GM10248 (cell line): ENCODE measurements at regions not wholly inside any gene's neighbourhood (a gene's known extent, or its start where the extent isn't known, plus 50 kb on each side); places are given as distances from the start of the nearest gene placed in this dataset.

ENCODE experiments used
- CTCF ChIA-PET: fragments of 300-600 bp; sonication (Branson Sonifier 250); formaldehyde crosslinking; extraction: SDS; loops from one replicate; lab custom pipeline; 2021; ENCODE audit warnings: antibody characterized with exemption; lab: Yijun Ruan, JAX
- POLR2A ChIA-PET: fragments of 350-650 bp; sonication (Branson Sonifier 250); formaldehyde crosslinking; extraction: SDS; loops from one replicate; lab custom pipeline; 2020; ENCODE audit warnings: antibody characterized with exemption; lab: Yijun Ruan, JAX
- DNase-seq: peaks from one replicate; pipeline ENCODE4 v3.0.0; 2012; ENCODE audit errors: extremely low spot score
- TF ChIP-seq, protein P1 (sequence below): IDR thresholded peaks from 2 replicates; pipeline ENCODE4 v1.5.1; 2012; ENCODE audit warnings: mild to moderate bottlenecking, low read depth; ENCODE audit errors: extremely low read depth, missing control alignments, control extremely low read depth

DNA sequence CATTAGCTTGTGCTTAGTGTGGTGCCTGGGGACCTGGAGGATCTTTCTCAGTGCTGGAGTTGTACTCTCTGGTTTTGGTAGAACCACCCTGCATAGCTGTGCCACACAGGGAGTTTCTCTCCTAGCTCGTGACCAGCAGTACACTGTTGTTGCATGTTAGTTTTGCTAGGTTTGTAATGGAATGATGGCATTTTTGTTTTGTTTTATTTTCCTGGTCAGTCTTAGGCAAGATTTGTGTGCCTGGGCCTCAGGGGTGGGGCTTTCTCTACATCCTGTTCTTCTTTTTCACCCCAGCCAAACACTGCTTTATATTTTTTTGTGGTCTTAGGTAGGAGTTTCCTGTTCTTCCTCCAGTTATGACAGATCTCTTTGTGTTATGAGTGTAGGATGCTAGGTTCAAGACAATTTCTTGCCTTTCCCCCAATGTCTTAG is 534.5 kb upstream of the KCNMB2 start:
- peak; percentile 16 for DNase-seq
- ChIA-PET POLR2A (no interaction called here), CTCF (no interaction called here)
- TF ChIP-seq, protein P1, sequence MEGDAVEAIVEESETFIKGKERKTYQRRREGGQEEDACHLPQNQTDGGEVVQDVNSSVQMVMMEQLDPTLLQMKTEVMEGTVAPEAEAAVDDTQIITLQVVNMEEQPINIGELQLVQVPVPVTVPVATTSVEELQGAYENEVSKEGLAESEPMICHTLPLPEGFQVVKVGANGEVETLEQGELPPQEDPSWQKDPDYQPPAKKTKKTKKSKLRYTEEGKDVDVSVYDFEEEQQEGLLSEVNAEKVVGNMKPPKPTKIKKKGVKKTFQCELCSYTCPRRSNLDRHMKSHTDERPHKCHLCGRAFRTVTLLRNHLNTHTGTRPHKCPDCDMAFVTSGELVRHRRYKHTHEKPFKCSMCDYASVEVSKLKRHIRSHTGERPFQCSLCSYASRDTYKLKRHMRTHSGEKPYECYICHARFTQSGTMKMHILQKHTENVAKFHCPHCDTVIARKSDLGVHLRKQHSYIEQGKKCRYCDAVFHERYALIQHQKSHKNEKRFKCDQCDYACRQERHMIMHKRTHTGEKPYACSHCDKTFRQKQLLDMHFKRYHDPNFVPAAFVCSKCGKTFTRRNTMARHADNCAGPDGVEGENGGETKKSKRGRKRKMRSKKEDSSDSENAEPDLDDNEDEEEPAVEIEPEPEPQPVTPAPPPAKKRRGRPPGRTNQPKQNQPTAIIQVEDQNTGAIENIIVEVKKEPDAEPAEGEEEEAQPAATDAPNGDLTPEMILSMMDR, result no peak

DNA sequence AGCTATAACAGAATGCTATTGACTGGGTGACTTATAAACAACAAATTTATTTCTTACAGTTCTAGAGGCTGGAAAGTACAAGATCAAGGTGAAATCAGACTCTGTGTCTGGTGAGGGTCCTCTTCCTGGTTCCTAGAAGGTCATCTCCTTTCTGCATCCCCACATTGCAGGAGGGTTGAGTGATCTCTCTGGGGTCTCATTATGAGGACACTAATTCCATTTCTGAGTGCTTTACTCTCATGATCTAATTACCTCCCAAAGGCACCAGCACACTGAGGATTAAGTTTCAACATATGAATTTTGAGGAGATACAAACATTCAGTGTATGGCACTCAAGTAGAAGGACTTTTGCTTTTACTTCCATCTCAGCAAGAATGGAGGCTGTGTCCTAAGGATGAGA is 534.1 kb upstream of the KCNMB2 start:
- no peak for DNase-seq
- CTCF ChIA-PET, result no interaction called here
- POLR2A ChIA-PET, result no interaction called here
- TF ChIP-seq, protein P1, result no peak

- TF ChIP-seq, protein P1, result no peak
- ChIA-PET CTCF (no interaction called here), POLR2A (no interaction called here)
- no peak for DNase-seq
Measured at GRCh38 chr3:178003756-178004155, 532.5 kb upstream of the KCNMB2 start.

DNA sequence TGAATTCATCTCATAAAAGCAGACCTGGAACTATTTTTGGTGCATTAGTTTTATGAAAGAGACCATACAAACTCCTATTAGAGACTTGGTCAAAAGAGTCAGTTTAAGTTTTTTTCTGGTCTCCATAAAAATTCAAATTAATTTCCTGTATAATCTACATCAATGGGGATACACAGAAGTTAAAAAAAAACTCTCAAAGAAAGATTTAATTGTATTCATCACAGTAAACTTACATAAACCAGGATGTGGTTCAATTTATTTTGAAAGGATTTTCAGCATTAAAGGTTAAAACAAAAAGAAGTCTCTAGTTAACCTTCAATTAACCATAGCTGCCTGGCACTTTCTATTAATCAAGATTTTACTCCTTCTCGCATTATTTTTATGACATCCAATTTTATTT is 530.3 kb upstream of the KCNMB2 start:
- TF ChIP-seq, protein P1, result no peak
- DNase-seq, result no peak
- ChIA-PET CTCF (interaction anchor here (1.7 kb wide), 1 partner anchor 11 kb away, joined by 5 read pairs; no protein-coding TSS in a partner anchor), POLR2A (no interaction called here)

- no peak for DNase-seq
- ChIA-PET CTCF (no interaction called here), POLR2A (no interaction called here)
- TF ChIP-seq, protein P1, result no peak
Measured at GRCh38 chr3:178010306-178010705, 525.9 kb upstream of the KCNMB2 start.

GRCh38 chr3:178019645-178020044 is 516.6 kb upstream of the KCNMB2 start:
- ChIA-PET POLR2A (no interaction called here), CTCF (interaction anchor here (1.8 kb wide), 1 partner anchor 14 kb away, joined by 4 read pairs; no protein-coding TSS in a partner anchor)
- TF ChIP-seq, protein P1, result no peak
- DNase-seq, result no peak
